HEK293 (cell line): ENCODE measurements at regions not wholly inside any gene's neighbourhood (a gene's known extent, or its start where the extent isn't known, plus 50 kb on each side); places are given as distances from the start of the nearest gene placed in this dataset.

Experiments used
- CTCF ChIA-PET: fragments of 350-600 bp; formaldehyde crosslinking; extraction: SDS; loops from one replicate; lab custom pipeline; 2021; ENCODE audit warnings: antibody characterized with exemption; lab: Yijun Ruan, JAX
- POLR2A ChIA-PET: fragments of 300-600 bp; formaldehyde crosslinking; extraction: SDS; loops from one replicate; lab custom pipeline; 2020; ENCODE audit warnings: antibody characterized with exemption, inconsistent platforms; lab: Yijun Ruan, JAX
- H3K27ac ChIP-seq: fragments of 200-500 bp; sonication (Bioruptor generic); 2 replicates; pipeline ENCODE4 v1.5.1; 2014; ENCODE audit warnings: low read depth, low read length, control low read depth, inconsistent platforms; ENCODE audit errors: extremely low read depth
- H3K36me3 ChIP-seq, 2 experiments: fragments of 200-500 bp in 1 of 2; sonication (Bioruptor generic) in 1 of 2; 1 replicate in 1 of 2; 2 replicates in 1 of 2; pipeline ENCODE4 v1.5.1; 2014 to 2017; ENCODE audit warnings: inconsistent platforms in 2 of 2, low read length in 2 of 2; ENCODE audit not compliant: control insufficient read depth in 2 of 2, insufficient read depth in 1 of 2
- H3K4me1 ChIP-seq: fragments of 200-500 bp; sonication (Bioruptor generic); 2 replicates; pipeline ENCODE4 v1.5.1; 2014; ENCODE audit warnings: mild to moderate bottlenecking, low read length, inconsistent platforms; ENCODE audit not compliant: control insufficient read depth, insufficient read depth
- H3K4me3 ChIP-seq: 2 replicates; pipeline ENCODE4 v1.5.1; 2011; ENCODE audit warnings: low read depth, mild to moderate bottlenecking, control low read depth, low read length, moderate library complexity
- H3K9me3 ChIP-seq: fragments of 200-500 bp; sonication (Bioruptor generic); 2 replicates; pipeline ENCODE4 v1.5.1; 2014; ENCODE audit warnings: low read depth, low read length, inconsistent platforms; ENCODE audit not compliant: control insufficient read depth, insufficient read depth
- BCL11B ChIP-seq: fragments of 450-650 bp; formaldehyde crosslinking; IDR thresholded peaks from 2 replicates; pipeline ENCODE4 v1.5.1; 2016; ENCODE audit warnings: low read depth, missing biosample characterization, missing genetic modification characterization
- HOXD13 ChIP-seq: sonication (generic); formaldehyde crosslinking; IDR thresholded peaks from 2 replicates; pipeline ENCODE4 v1.8.0; 2022; ENCODE audit warnings: missing genetic modification reagents, borderline replicate concordance
- RBAK ChIP-seq: fragments of 450-650 bp; formaldehyde crosslinking; IDR thresholded peaks from 2 replicates; pipeline ENCODE4 v1.5.1; 2016; ENCODE audit warnings: missing biosample characterization, missing genetic modification characterization
- WT1 ChIP-seq: fragments of 450-650 bp; formaldehyde crosslinking; IDR thresholded peaks from 2 replicates; pipeline ENCODE4 v1.5.1; 2016; ENCODE audit warnings: missing biosample characterization, missing genetic modification characterization
- ZNF112 ChIP-seq: fragments of 450-650 bp; formaldehyde crosslinking; IDR thresholded peaks from 2 replicates; pipeline ENCODE4 v1.5.0; 2017; ENCODE audit warnings: missing biosample characterization, missing genetic modification characterization
- ZNF16 ChIP-seq: fragments of 450-650 bp; formaldehyde crosslinking; IDR thresholded peaks from 2 replicates; pipeline ENCODE4 v1.5.1; 2016; ENCODE audit warnings: low read depth, missing biosample characterization, missing genetic modification characterization
- ZNF214 ChIP-seq: fragments of 450-650 bp; formaldehyde crosslinking; IDR thresholded peaks from 2 replicates; pipeline ENCODE4 v1.5.1; 2017; ENCODE audit warnings: missing biosample characterization, mild to moderate bottlenecking, missing genetic modification characterization, borderline replicate concordance
- ZNF221 ChIP-seq: fragments of 450-650 bp; formaldehyde crosslinking; IDR thresholded peaks from 2 replicates; pipeline ENCODE4 v1.5.1; 2017; ENCODE audit warnings: missing biosample characterization, missing genetic modification characterization, borderline replicate concordance
- ZNF311 ChIP-seq: fragments of 450-650 bp; formaldehyde crosslinking; IDR thresholded peaks from 2 replicates; pipeline ENCODE4 v1.5.1; 2017; ENCODE audit warnings: missing biosample characterization, missing genetic modification characterization, borderline replicate concordance
- ZNF341 ChIP-seq: fragments of 450-650 bp; formaldehyde crosslinking; IDR thresholded peaks from 2 replicates; pipeline ENCODE4; 2016; ENCODE audit warnings: low read depth, missing biosample characterization, missing genetic modification characterization
- ZNF350 ChIP-seq: fragments of 450-650 bp; formaldehyde crosslinking; IDR thresholded peaks from 2 replicates; pipeline ENCODE4 v1.5.0; 2017; ENCODE audit warnings: missing biosample characterization, mild to moderate bottlenecking, missing genetic modification characterization
- ZNF366 ChIP-seq: fragments of 450-650 bp; formaldehyde crosslinking; conservative IDR thresholded peaks from 2 replicates; pipeline ENCODE4 v1.5.1; 2016; ENCODE audit warnings: missing biosample characterization, missing genetic modification characterization
- ZNF600 ChIP-seq: fragments of 450-650 bp; formaldehyde crosslinking; IDR thresholded peaks from 2 replicates; pipeline ENCODE4 v1.5.1; 2016; ENCODE audit warnings: missing biosample characterization, missing genetic modification characterization
- ZNF623 ChIP-seq: fragments of 450-650 bp; formaldehyde crosslinking; IDR thresholded peaks from 2 replicates; pipeline ENCODE4 v1.5.1; 2016; ENCODE audit warnings: missing biosample characterization, missing genetic modification characterization
- ZNF792 ChIP-seq: fragments of 450-650 bp; formaldehyde crosslinking; IDR thresholded peaks from 2 replicates; pipeline ENCODE4 v1.5.1; 2016; ENCODE audit warnings: missing biosample characterization, missing genetic modification characterization
- TF ChIP-seq, protein P1 (sequence below): fragments of 450-650 bp; formaldehyde crosslinking; IDR thresholded peaks from 2 replicates; pipeline ENCODE4 v1.5.1; 2016; ENCODE audit warnings: missing biosample characterization, missing genetic modification characterization
- TF ChIP-seq, protein P2 (sequence below): fragments of 450-650 bp; formaldehyde crosslinking; optimal IDR thresholded peaks from 2 replicates; pipeline ENCODE3; 2016; ENCODE audit warnings: missing biosample characterization, mild to moderate bottlenecking, missing genetic modification characterization
- TF ChIP-seq, protein P3 (sequence below): fragments of 450-650 bp; formaldehyde crosslinking; IDR thresholded peaks from 2 replicates; pipeline ENCODE4 v1.5.1; 2016; ENCODE audit warnings: missing biosample characterization, missing genetic modification characterization
- TF ChIP-seq, protein P4 (sequence below): fragments of 450-650 bp; formaldehyde crosslinking; IDR thresholded peaks from 2 replicates; pipeline ENCODE4 v1.5.1; 2016; ENCODE audit warnings: missing biosample characterization, missing genetic modification characterization

DNA sequence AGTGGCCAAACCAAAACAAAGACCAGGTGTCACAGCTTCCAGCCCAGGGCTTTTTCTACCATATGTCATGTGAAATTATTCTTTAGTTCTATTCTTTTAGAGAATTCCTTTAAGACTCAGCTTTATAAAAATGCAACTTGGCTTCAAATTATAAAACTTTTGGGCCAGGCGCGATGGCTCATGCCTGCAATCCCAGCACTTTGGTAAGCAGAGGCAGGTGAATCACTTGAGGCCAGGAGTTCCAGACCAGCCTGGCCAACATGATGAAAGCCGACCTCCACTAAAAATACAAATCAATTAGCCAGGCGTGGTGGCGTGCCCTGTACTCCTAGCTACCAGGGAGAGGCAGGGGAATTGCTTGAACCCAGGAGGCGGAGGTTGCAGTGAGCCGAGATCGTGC, 210.3 kb upstream of the ARG1 start (continued):
- TF ChIP-seq, protein P1, sequence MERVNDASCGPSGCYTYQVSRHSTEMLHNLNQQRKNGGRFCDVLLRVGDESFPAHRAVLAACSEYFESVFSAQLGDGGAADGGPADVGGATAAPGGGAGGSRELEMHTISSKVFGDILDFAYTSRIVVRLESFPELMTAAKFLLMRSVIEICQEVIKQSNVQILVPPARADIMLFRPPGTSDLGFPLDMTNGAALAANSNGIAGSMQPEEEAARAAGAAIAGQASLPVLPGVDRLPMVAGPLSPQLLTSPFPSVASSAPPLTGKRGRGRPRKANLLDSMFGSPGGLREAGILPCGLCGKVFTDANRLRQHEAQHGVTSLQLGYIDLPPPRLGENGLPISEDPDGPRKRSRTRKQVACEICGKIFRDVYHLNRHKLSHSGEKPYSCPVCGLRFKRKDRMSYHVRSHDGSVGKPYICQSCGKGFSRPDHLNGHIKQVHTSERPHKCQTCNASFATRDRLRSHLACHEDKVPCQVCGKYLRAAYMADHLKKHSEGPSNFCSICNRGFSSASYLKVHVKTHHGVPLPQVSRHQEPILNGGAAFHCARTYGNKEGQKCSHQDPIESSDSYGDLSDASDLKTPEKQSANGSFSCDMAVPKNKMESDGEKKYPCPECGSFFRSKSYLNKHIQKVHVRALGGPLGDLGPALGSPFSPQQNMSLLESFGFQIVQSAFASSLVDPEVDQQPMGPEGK = no peak
- no peak for TF ChIP-seq ZNF792
- no peak for TF ChIP-seq ZNF112 (tag by site-specific recombination)
- no peak for TF ChIP-seq ZNF366 (tag by site-specific recombination)
- TF ChIP-seq, protein P2, sequence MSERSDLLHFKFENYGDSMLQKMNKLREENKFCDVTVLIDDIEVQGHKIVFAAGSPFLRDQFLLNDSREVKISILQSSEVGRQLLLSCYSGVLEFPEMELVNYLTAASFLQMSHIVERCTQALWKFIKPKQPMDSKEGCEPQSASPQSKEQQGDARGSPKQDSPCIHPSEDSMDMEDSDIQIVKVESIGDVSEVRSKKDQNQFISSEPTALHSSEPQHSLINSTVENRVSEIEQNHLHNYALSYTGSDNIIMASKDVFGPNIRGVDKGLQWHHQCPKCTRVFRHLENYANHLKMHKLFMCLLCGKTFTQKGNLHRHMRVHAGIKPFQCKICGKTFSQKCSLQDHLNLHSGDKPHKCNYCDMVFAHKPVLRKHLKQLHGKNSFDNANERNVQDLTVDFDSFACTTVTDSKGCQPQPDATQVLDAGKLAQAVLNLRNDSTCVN (tag by site-specific recombination) = no peak
- TF ChIP-seq WT1 (tag by site-specific recombination) = no peak
- TF ChIP-seq ZNF341 (tag by site-specific recombination) = no peak
- TF ChIP-seq ZNF311 (tag by site-specific recombination) = no peak
- no peak for TF ChIP-seq ZNF350 (tag by site-specific recombination)
- no peak for TF ChIP-seq BCL11B (tag by site-specific recombination)

DNA sequence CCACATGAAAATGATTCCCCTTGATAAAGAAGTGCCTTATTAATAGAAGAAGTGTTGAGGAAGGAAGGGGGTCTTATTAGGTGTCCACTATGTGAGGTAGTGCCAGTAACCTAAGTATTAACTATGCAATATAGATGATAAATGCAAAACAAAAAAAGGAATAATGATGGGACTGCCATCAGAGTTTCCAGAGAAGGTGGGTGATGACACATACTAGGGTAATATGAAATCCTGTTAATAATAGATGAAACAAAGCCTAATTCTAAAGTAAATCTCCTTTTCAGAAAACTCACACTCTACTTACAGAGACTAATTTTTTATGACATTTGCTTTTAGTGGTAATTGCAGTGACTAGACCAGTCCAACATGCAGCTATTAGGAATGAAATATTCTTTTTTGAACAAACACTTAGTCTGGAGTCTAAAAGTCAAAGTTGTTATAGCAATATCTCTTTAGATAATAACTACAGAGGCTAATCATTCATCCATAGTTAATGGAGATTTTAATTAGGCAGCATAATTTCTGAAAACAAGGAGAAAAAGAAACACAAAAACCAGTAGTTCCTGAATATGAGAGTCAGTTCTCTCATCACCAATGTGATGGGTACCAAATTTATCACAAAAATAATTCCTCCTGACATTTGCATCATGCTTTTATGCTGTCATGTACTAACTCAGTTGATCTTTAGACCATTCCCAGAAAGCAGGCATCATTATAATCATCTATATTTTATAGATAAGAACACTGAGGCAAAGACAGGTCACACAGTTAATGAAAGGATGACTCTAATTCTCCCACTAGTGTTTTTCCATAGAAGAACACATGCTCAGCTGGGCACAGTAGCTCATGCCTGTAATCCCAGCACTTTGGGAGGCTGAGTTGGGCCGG, 208.8 kb upstream of the ARG1 start:
- ChIA-PET POLR2A (no interaction called here), CTCF (no interaction called here)
- H3K9me3 ChIP-seq = no peaks in the 10 kb centered on the region
- H3K36me3 ChIP-seq = no peaks in the 10 kb centered on the region
- TF ChIP-seq ZNF214 (tag by site-specific recombination) = no peak
- TF ChIP-seq, protein P3, sequence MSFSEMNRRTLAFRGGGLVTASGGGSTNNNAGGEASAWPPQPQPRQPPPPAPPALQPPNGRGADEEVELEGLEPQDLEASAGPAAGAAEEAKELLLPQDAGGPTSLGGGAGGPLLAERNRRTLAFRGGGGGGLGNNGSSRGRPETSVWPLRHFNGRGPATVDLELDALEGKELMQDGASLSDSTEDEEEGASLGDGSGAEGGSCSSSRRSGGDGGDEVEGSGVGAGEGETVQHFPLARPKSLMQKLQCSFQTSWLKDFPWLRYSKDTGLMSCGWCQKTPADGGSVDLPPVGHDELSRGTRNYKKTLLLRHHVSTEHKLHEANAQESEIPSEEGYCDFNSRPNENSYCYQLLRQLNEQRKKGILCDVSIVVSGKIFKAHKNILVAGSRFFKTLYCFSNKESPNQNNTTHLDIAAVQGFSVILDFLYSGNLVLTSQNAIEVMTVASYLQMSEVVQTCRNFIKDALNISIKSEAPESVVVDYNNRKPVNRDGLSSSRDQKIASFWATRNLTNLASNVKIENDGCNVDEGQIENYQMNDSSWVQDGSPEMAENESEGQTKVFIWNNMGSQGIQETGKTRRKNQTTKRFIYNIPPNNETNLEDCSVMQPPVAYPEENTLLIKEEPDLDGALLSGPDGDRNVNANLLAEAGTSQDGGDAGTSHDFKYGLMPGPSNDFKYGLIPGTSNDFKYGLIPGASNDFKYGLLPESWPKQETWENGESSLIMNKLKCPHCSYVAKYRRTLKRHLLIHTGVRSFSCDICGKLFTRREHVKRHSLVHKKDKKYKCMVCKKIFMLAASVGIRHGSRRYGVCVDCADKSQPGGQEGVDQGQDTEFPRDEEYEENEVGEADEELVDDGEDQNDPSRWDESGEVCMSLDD (tag by site-specific recombination) = no peak
- no peak for TF ChIP-seq RBAK (tag by site-specific recombination)
- TF ChIP-seq ZNF600 (tag by site-specific recombination) = no peak
- no peak for TF ChIP-seq ZNF16 (tag by site-specific recombination)
- no peak for TF ChIP-seq HOXD13 (CRISPR knock-in tag)
- TF ChIP-seq ZNF221 (tag by site-specific recombination) = no peak
- TF ChIP-seq WT1 (tag by site-specific recombination) = no peak
- TF ChIP-seq ZNF623 (tag by site-specific recombination) = no peak
- TF ChIP-seq, protein P4, sequence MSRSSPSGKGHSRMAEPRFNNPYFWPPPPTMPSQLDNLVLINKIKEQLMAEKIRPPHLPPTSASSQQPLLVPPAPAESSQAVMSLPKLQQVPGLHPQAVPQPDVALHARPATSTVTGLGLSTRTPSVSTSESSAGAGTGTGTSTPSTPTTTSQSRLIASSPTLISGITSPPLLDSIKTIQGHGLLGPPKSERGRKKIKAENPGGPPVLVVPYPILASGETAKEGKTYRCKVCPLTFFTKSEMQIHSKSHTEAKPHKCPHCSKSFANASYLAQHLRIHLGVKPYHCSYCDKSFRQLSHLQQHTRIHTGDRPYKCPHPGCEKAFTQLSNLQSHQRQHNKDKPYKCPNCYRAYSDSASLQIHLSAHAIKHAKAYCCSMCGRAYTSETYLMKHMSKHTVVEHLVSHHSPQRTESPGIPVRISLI (tag by site-specific recombination) = no peak
- no peak overlapping the region for H3K4me3 ChIP-seq
- no peaks in the 10 kb centered on the region for H3K4me1 ChIP-seq
- H3K27ac ChIP-seq = no peak overlapping the region
